ENCODE measurements at regions not wholly inside any gene's neighbourhood (a gene's known extent, or its start where the extent isn't known, plus 50 kb on each side); places are given as distances from the start of the nearest gene placed in this dataset.

- POLR2A ChIA-PET = no interaction called here
- Histone ChIP-seq H3K27ac (ENCODE audit: low read depth, low read length) (no peak overlapping the region), H3K79me2 (ENCODE audit: insufficient read depth, low read length) (no peaks in the 10 kb centered on the region), H4K20me1 (ENCODE audit: insufficient read depth) (no peaks in the 10 kb centered on the region), H2AFZ (ENCODE audit: low read depth, low read length, poor library complexity, severe bottlenecking) (no peak overlapping the region), H3K9me2 (ENCODE audit: insufficient read depth) (no peaks in the 10 kb centered on the region), H3K36me3 (ENCODE audit: control insufficient read depth in 1 of 2, insufficient read depth in 2 of 2, low read length in 2 of 2) (no peaks in the 10 kb centered on the region), H3K4me2 (ENCODE audit: low read length) (no peak overlapping the region), H3K9me3 (ENCODE audit: control insufficient read depth in 1 of 2, insufficient read depth in 1 of 2, low read depth in 1 of 2, low read length in 2 of 2) (no peaks in the 10 kb centered on the region), H3K9ac (ENCODE audit: low read length) (no peak overlapping the region), H3K27me3 (ENCODE audit: insufficient read depth, low read length) (no peaks in the 10 kb centered on the region), H3K4me3 (replicated peaks in 1 of 2; ENCODE audit: low read depth in 1 of 2, low read length in 2 of 2) (no peak overlapping the region), H3K4me1 (ENCODE audit: control insufficient read depth in 1 of 2, insufficient read depth in 2 of 2, low read length in 2 of 2) (peaks cover 0 to 4% of the 10 kb centered on the region in 2 experiments; a peak in 1 of 4 replicates)
- no peak for TF ChIP-seq CEBPB (IDR thresholded peaks at IDR 0.05; ENCODE audit: low read depth)
- no peak for TF ChIP-seq ZNF274 (IDR thresholded peaks at IDR 0.05; ENCODE audit: low read depth, low read length)
- no peak for TF ChIP-seq FOSL1 (IDR thresholded peaks at IDR 0.05; ENCODE audit: low read depth)
- TF ChIP-seq ATF3 (IDR thresholded peaks at IDR 0.05) = no peak
- no peak for TF ChIP-seq ZFX (IDR thresholded peaks at IDR 0.05)
- no peak for TF ChIP-seq EZH2 (IDR thresholded peaks at IDR 0.05)
- TF ChIP-seq YY1 (IDR thresholded peaks at IDR 0.05; ENCODE audit: extremely low read depth, insufficient replicate concordance, low read depth, low read length) = no peak
- no peak for TF ChIP-seq EGR1 (IDR thresholded peaks at IDR 0.05; ENCODE audit: low read depth)
- no peak for TF ChIP-seq SIN3A (IDR thresholded peaks at IDR 0.05; ENCODE audit: low read depth)
- no peak for TF ChIP-seq JUND (IDR thresholded peaks at IDR 0.05)
- TF ChIP-seq RAD21 (IDR thresholded peaks at IDR 0.05; ENCODE audit: low read depth) = no peak
- TF ChIP-seq CBX3 (IDR thresholded peaks at IDR 0.05; ENCODE audit: low read depth) = no peak
- TF ChIP-seq EZH2phosphoT487 (IDR thresholded peaks at IDR 0.05; ENCODE audit: borderline replicate concordance) = no peak
- ATAC-seq (no peak), DNase-seq (ENCODE audit: low read depth, low spot score) (no peak)
- no TSS peak for BruUV-seq (replicated peaks)
- RAD21 ChIA-PET (ENCODE audit: low non-redundant PET in 1 of 2, low total read pairs in 2 of 2, uncharacterized antibody in 2 of 2, unreplicated experiment in 2 of 2) = no interaction called here
- intact Hi-C loops (cut with micrococcal nuclease) = no loop called here
- CTCF ChIA-PET = no interaction called here
Measured at GRCh38 chr6:156630613-156631302, 146.4 kb upstream of the ARID1B start.

GRCh38 chr6:156628805-156629204 is 148.4 kb upstream of the ARID1B start:
- Histone ChIP-seq H3K27ac (ENCODE audit: low read depth, low read length) (no peak overlapping the region), H3K36me3 (ENCODE audit: control insufficient read depth in 1 of 2, insufficient read depth in 2 of 2, low read length in 2 of 2) (no peaks in the 10 kb centered on the region), H3K79me2 (ENCODE audit: insufficient read depth, low read length) (no peaks in the 10 kb centered on the region), H2AFZ (ENCODE audit: low read depth, low read length, poor library complexity, severe bottlenecking) (no peak overlapping the region), H3K4me3 (replicated peaks in 1 of 2; ENCODE audit: low read depth in 1 of 2, low read length in 2 of 2) (no peak overlapping the region), H4K20me1 (ENCODE audit: insufficient read depth) (no peaks in the 10 kb centered on the region), H3K9me3 (ENCODE audit: control insufficient read depth in 1 of 2, insufficient read depth in 1 of 2, low read depth in 1 of 2, low read length in 2 of 2) (no peaks in the 10 kb centered on the region), H3K9ac (ENCODE audit: low read length) (no peak overlapping the region), H3K9me2 (ENCODE audit: insufficient read depth) (no peaks in the 10 kb centered on the region), H3K4me1 (ENCODE audit: control insufficient read depth in 1 of 2, insufficient read depth in 2 of 2, low read length in 2 of 2) (peaks cover 0 to 4% of the 10 kb centered on the region in 2 experiments; a peak in 1 of 4 replicates), H3K4me2 (ENCODE audit: low read length) (no peak overlapping the region), H3K27me3 (ENCODE audit: insufficient read depth, low read length) (no peaks in the 10 kb centered on the region)
- intact Hi-C loops (cut with micrococcal nuclease) = no loop called here
- RAD21 ChIA-PET (ENCODE audit: low non-redundant PET in 1 of 2, low total read pairs in 2 of 2, uncharacterized antibody in 2 of 2, unreplicated experiment in 2 of 2) = no interaction called here
- CTCF ChIA-PET = no interaction called here
- no TSS peak for BruUV-seq (replicated peaks)
- DNase-seq (ENCODE audit: low read depth, low spot score) (no peak), ATAC-seq (no peak)
- POLR2A ChIA-PET = no interaction called here
- TF ChIP-seq ZNF274 (IDR thresholded peaks at IDR 0.05; ENCODE audit: low read depth, low read length) = no peak
- TF ChIP-seq EZH2 (IDR thresholded peaks at IDR 0.05) = no peak
- no peak for TF ChIP-seq ZFX (IDR thresholded peaks at IDR 0.05)
- no peak for TF ChIP-seq RAD21 (IDR thresholded peaks at IDR 0.05; ENCODE audit: low read depth)
- TF ChIP-seq ELF1 (IDR thresholded peaks at IDR 0.05; ENCODE audit: borderline replicate concordance, low read depth) = no peak
- no peak for TF ChIP-seq MAX (IDR thresholded peaks at IDR 0.05)
- no peak for TF ChIP-seq YY1 (IDR thresholded peaks at IDR 0.05; ENCODE audit: extremely low read depth, insufficient replicate concordance, low read depth, low read length)
- TF ChIP-seq CEBPB (IDR thresholded peaks at IDR 0.05; ENCODE audit: low read depth) = no peak
- TF ChIP-seq EZH2phosphoT487 (IDR thresholded peaks at IDR 0.05; ENCODE audit: borderline replicate concordance) = no peak
- TF ChIP-seq ZBTB33 (IDR thresholded peaks at IDR 0.05; ENCODE audit: extremely low read depth, insufficient replicate concordance, low read length) = no peak
- TF ChIP-seq TCF7L2 (IDR thresholded peaks at IDR 0.05; ENCODE audit: borderline replicate concordance, extremely low read depth, insufficient read depth, insufficient read length) = no peak
- no peak for TF ChIP-seq FOSL1 (IDR thresholded peaks at IDR 0.05; ENCODE audit: low read depth)
- no peak for TF ChIP-seq POLR2AphosphoS5 (IDR thresholded peaks at IDR 0.05; ENCODE audit: low read depth, low read length)
- TF ChIP-seq SIN3A (IDR thresholded peaks at IDR 0.05; ENCODE audit: low read depth) = no peak
- no peak for TF ChIP-seq JUND (IDR thresholded peaks at IDR 0.05)
- TF ChIP-seq SP1 (IDR thresholded peaks at IDR 0.05; ENCODE audit: low read depth) = no peak
